Ishikawa (cell line): ENCODE measurements at regions not wholly inside any gene's neighbourhood (a gene's known extent, or its start where the extent isn't known, plus 50 kb on each side); places are given as distances from the start of the nearest gene placed in this dataset.

Source experiments
- CEBPB ChIP-seq: IDR thresholded peaks from 2 replicates; pipeline ENCODE4 v1.6.1; 2012
- CREB1 ChIP-seq: IDR thresholded peaks from 2 replicates; pipeline ENCODE4 v1.6.1; 2012; ENCODE audit warnings: low read depth
- EGR1 ChIP-seq: IDR thresholded peaks from 2 replicates; pipeline ENCODE4 v1.6.1; 2012
- EP300 ChIP-seq: IDR thresholded peaks from 2 replicates; pipeline ENCODE4 v1.6.1; 2012; ENCODE audit warnings: borderline replicate concordance
- FOXM1 ChIP-seq: IDR thresholded peaks from 2 replicates; pipeline ENCODE4 v1.6.1; 2012; ENCODE audit warnings: low read depth, borderline replicate concordance
- MAX ChIP-seq: IDR thresholded peaks from 2 replicates; pipeline ENCODE4 v1.6.1; 2012
- NFIC ChIP-seq: IDR thresholded peaks from 2 replicates; pipeline ENCODE4 v1.6.1; 2012
- RAD21 ChIP-seq: IDR thresholded peaks from 2 replicates; pipeline ENCODE4 v1.6.1; 2012; ENCODE audit warnings: low read depth
- REST ChIP-seq: IDR thresholded peaks from 2 replicates; pipeline ENCODE4 v1.6.1; 2012; ENCODE audit warnings: low read depth, mild to moderate bottlenecking
- TAF1 ChIP-seq: IDR thresholded peaks from 2 replicates; pipeline ENCODE4 v1.6.1; 2012; ENCODE audit warnings: low read depth, mild to moderate bottlenecking
- TCF12 ChIP-seq: IDR thresholded peaks from 2 replicates; pipeline ENCODE4 v1.6.1; 2012; ENCODE audit warnings: low read depth
- TEAD4 ChIP-seq: IDR thresholded peaks from 2 replicates; pipeline ENCODE4 v1.6.1; 2012
- USF1 ChIP-seq: IDR thresholded peaks from 2 replicates; pipeline ENCODE4 v1.6.1; 2012
- YY1 ChIP-seq: IDR thresholded peaks from 2 replicates; pipeline ENCODE4 v1.6.1; 2012; ENCODE audit warnings: low read depth
- ZBTB7A ChIP-seq: IDR thresholded peaks from 2 replicates; pipeline ENCODE4 v1.6.1; 2012; ENCODE audit warnings: low read depth

DNA sequence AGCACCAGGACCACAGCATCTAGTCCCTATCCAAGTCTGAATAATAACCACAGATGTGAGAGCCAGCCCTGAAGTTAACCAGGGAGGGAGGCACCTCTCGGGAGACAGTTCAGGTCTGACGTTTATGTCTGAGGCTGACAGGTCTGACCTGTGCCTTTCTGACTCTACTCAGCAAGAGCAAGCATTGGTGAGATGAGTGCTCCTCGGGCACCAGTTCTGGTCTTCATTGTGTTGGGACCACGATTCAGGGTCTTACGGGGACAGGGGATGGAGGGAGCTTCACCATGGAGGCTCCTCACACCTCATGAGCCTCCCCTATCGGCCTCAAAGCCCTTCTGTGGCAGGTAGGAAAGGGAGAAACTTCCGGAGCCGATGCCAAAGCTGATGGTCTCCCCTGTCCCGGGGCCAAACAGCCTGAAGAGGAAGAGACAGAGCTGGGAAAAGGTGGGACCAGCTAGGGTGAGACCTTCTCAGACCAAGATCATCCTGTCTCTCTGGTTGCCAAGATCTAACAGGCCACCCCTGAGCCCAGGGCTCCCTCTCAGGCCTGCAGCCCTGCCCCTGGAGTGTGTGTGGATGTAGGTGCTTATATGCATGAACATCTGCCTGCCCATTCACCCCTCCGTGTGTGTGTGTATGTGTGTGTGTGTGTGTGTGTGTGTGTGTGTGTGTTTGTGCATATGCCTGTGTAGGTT is 170.5 kb downstream of the VEGFA start:
- TF ChIP-seq ZBTB7A = no peak
- no peak for TF ChIP-seq USF1
- no peak for TF ChIP-seq FOXM1
- TF ChIP-seq CEBPB = no peak
- TF ChIP-seq TAF1 = no peak
- no peak for TF ChIP-seq CREB1
- TF ChIP-seq EGR1 = no peak
- TF ChIP-seq TCF12 = no peak
- TF ChIP-seq YY1 = no peak
- no peak for TF ChIP-seq NFIC
- no peak for TF ChIP-seq TEAD4
- no peak for TF ChIP-seq EP300
- no peak for TF ChIP-seq MAX

DNA sequence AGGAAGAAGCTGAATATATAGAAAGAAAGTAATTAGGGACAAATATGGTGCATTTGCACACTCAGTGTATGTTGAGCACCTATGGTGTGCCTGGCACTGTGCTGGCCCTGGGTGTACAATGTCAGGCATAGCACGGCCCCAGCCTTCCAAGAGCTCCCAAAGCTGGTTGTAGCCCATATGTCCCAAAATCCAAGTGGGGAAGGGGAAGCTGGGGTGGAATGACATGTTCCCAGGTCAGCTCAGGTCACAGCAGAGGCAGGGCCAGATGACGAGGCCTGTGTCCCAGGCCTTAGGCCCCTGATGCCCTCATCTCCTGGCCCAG is 170.0 kb downstream of the VEGFA start:
- TF ChIP-seq NFIC = no peak
- no peak for TF ChIP-seq TAF1
- no peak for TF ChIP-seq TCF12
- no peak for TF ChIP-seq REST
- TF ChIP-seq USF1 = no peak
- no peak for TF ChIP-seq YY1
- no peak for TF ChIP-seq TEAD4

DNA sequence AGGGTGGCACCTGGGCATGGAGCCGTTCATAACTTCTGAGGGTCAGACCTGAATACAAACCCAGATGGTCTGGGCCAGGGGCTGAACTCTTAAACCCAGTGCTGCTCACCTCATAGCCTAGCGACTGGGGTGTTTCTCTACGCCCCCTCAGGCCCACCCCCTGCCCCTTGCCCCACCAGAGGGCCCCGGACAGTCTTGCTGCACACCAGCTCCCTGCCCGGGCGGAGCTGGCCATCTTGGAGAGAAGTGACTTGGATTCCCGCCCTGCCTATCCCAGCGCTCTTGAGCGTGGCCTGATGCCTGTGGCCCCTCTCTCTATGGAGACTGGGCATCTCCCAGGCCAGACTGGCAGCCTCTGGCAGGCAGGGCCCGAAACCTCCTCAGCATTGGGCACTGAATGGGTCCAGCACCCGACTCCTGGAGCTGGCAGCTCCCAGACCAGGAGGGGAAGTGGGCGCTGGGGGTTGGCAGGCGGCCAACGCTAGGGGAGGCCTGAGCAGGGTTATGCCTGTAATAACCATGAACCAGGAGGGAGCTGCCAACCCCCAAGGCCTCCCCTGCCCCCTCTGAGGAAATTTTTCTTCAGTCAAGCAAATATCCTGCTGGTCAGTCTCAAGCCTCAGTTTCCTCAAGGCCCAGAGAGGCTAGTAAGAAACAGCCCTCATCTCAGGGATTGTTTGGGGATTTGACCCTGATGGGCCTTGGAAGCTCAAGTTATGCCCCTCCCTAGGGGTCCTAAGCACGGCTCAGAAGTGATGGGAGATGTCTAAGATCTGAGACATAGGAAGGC is 169.5 kb downstream of the VEGFA start:
- TF ChIP-seq TAF1 (no peak), RAD21 (no peak), EGR1 (no peak), CREB1 (no peak), REST (no peak), TEAD4 (no peak), MAX (no peak), TCF12 (no peak), YY1 (no peak), CEBPB (no peak), NFIC (no peak), USF1 (no peak), ZBTB7A (no peak), EP300 (no peak), FOXM1 (no peak)

- TF ChIP-seq RAD21 = no peak
- no peak for TF ChIP-seq NFIC
- no peak for TF ChIP-seq ZBTB7A
- TF ChIP-seq EP300 = no peak
- TF ChIP-seq EGR1 = no peak
- no peak for TF ChIP-seq TEAD4
- no peak for TF ChIP-seq USF1
- no peak for TF ChIP-seq YY1
- no peak for TF ChIP-seq CEBPB
- no peak for TF ChIP-seq TCF12
- no peak for TF ChIP-seq MAX
- TF ChIP-seq TAF1 = no peak
- no peak for TF ChIP-seq REST
- TF ChIP-seq CREB1 = no peak
- no peak for TF ChIP-seq FOXM1
Measured at GRCh38 chr6:43938178-43939105, 168.4 kb downstream of the VEGFA start.
